Thyroid gland (tissue), 4 donors: ENCODE measurements at regions not wholly inside any gene's neighbourhood (a gene's known extent, or its start where the extent isn't known, plus 50 kb on each side); places are given as distances from the start of the nearest gene placed in this dataset.
"Not testable (repeated sequence)": the region's sequence is repeated elsewhere in the genome, so short reads cannot be mapped to it uniquely, and the experiment has no call there.

ENCODE experiments used
- DNase-seq, 2 donors: peaks; one replicate each; pipeline ENCODE4 v3.0.0-alpha.2; 2019
- H3K27ac ChIP-seq, 3 donors: fragments of 200-600 bp; sonication (generic); 1 replicate in 2 of 3; 2 replicates in 1 of 3; pipeline ENCODE4 v1.5.1; 2016 to 2019; ENCODE audit warnings: mild to moderate bottlenecking in 1 of 3, moderate library complexity in 1 of 3
- H3K27me3 ChIP-seq: fragments of 200-600 bp; sonication (generic); one replicate; pipeline ENCODE4 v1.5.1; 2019
- H3K36me3 ChIP-seq, 2 donors: fragments of 200-600 bp; sonication (generic); one replicate each; pipeline ENCODE4 v1.5.1; 2016 to 2019
- H3K4me1 ChIP-seq, 2 donors: fragments of 200-600 bp; sonication (generic); one replicate each; pipeline ENCODE4 v1.5.1; 2017 to 2019
- H3K4me3 ChIP-seq, 3 donors: fragments of 200-600 bp; sonication (generic); replicated peaks in 1 of 3; 1 replicate in 2 of 3; 2 replicates in 1 of 3; pipeline ENCODE4 v1.5.1; 2016; ENCODE audit warnings: mild to moderate bottlenecking in 1 of 3
- H3K9me3 ChIP-seq: fragments of 200-600 bp; sonication (generic); one replicate; pipeline ENCODE4 v1.5.1; 2017
- POLR2A ChIP-seq, 2 donors: fragments of 450-650 bp; IDR thresholded peaks; one replicate each; pipeline ENCODE4 v1.6.1; 2017; ENCODE audit warnings: antibody characterized with exemption in 2 of 2, mild to moderate bottlenecking in 2 of 2, moderate library complexity in 1 of 2
- WGBS, 2 donors: methylation state at CpG; one replicate each; pipeline ENCODE4 v1.1.5; 2017; 5-methylcytosine and 5-hydroxymethylcytosine counted together
- intact Hi-C: fragments of 100-400 bp; cut with DNase I; formaldehyde crosslinking; loops from one replicate; pipeline ENCODE4 v1.15.1; 2023
- TF ChIP-seq, protein P1 (sequence below), 6 experiments: fragments of 200-600 bp in 3 of 6; fragments of 450-650 bp in 3 of 6; sonication (generic) in 3 of 6; IDR thresholded peaks; one replicate each; pipeline ENCODE4 v1.5.1; 2016 to 2019; ENCODE audit warnings: antibody characterized with exemption in 6 of 6, mild to moderate bottlenecking in 2 of 6, inconsistent platforms in 1 of 6, moderate library complexity in 1 of 6

DNA sequence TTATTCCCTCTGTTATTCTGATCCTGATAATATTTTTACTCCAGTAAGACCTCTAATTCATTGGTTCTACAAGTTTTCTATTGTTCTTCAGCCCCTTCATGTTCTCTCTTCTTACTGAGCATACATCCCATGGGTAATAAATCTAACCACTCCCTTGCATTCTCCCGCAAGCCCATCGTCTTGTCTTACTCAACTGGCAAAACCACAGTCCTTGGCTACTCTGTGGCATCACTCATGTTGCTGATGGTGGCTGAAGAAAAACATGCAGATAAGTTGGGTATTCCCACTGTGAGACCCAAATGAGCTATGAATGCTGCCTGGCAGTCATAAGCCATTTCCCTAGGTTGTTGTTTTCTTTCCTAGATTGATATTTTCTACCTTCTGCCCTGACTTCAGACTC, 402.2 kb upstream of the AADAT start:
- no peak for DNase-seq
- Histone ChIP-seq H3K27me3 (no peaks in the 10 kb centered on the region), H3K4me1 (no peaks in the 10 kb centered on the region), H3K9me3 (no peaks in the 10 kb centered on the region), H3K4me3 (no peak overlapping the region), H3K36me3 (no peaks in the 10 kb centered on the region), H3K27ac (no peak overlapping the region)
- no peak for TF ChIP-seq POLR2A (IDR thresholded peaks at IDR 0.05)
- TF ChIP-seq, protein P1, sequence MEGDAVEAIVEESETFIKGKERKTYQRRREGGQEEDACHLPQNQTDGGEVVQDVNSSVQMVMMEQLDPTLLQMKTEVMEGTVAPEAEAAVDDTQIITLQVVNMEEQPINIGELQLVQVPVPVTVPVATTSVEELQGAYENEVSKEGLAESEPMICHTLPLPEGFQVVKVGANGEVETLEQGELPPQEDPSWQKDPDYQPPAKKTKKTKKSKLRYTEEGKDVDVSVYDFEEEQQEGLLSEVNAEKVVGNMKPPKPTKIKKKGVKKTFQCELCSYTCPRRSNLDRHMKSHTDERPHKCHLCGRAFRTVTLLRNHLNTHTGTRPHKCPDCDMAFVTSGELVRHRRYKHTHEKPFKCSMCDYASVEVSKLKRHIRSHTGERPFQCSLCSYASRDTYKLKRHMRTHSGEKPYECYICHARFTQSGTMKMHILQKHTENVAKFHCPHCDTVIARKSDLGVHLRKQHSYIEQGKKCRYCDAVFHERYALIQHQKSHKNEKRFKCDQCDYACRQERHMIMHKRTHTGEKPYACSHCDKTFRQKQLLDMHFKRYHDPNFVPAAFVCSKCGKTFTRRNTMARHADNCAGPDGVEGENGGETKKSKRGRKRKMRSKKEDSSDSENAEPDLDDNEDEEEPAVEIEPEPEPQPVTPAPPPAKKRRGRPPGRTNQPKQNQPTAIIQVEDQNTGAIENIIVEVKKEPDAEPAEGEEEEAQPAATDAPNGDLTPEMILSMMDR (IDR thresholded peaks at IDR 0.05) = no peak
- intact Hi-C loops = no loop called here
- WGBS, 2 donors = 47 to 50% methylated on average over 2 of the region's 2 CpGs

DNA sequence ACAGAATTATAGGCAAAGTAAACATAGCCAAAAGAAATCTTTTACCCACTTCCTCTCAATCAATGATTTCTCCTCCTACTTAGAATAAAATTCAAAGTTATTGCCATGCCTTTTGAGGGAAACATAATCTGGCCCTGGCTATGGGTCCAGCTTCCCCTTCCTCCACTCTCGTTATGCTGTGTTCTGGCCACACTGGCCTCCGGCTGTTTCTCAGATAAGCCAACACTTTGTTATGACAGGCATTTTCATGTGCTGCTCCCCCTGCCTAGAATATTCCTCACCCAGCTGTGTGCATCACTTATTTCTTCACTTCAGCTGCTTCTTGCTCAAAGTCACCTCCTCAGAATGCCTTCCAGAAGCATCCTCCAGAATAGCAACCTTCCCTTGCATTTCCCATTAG, 386.6 kb upstream of the AADAT start:
- DNase-seq = no peak
- Histone ChIP-seq H3K4me3 (no peak overlapping the region), H3K27ac (no peak overlapping the region), H3K27me3 (no peaks in the 10 kb centered on the region), H3K9me3 (no peaks in the 10 kb centered on the region), H3K36me3 (no peaks in the 10 kb centered on the region), H3K4me1 (no peaks in the 10 kb centered on the region)
- TF ChIP-seq POLR2A (IDR thresholded peaks at IDR 0.05) = no peak
- TF ChIP-seq, protein P1 (IDR thresholded peaks at IDR 0.05) = no peak
- WGBS, 2 donors = 53 to 59% methylated on average over 2 of the region's 2 CpGs
- intact Hi-C loops = no loop called here

DNA sequence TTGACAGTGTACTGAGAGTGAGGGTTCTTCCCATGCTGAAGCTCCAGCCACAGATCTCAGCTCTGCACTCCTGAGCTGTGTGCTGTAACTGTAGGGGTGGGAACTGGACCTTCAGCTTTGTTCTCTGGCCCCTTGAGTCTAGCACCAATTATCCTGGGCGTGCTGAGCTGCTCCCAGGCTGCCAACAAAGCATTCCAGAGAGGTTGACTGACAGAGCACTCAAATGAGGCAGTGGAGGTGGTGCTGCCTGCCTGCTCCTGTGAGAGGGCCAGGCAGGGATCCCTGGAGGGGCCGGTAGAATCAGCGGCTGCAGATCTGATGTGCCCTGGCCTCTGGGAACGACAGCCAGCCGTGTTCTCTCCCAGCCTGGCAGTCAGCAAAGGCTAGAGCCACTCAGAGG, 375.7 kb upstream of the AADAT start:
- intact Hi-C loops = no loop called here
- TF ChIP-seq, protein P1 (IDR thresholded peaks at IDR 0.05) = no peak
- no peak for TF ChIP-seq POLR2A (IDR thresholded peaks at IDR 0.05)
- Histone ChIP-seq H3K4me1 (no peaks in the 10 kb centered on the region), H3K27me3 (no peaks in the 10 kb centered on the region), H3K9me3 (no peaks in the 10 kb centered on the region), H3K4me3 (no peak overlapping the region), H3K27ac (no peak overlapping the region), H3K36me3 (no peaks in the 10 kb centered on the region)
- DNase-seq = no peak
- WGBS, 2 donors = 24 to 45% methylated on average over 4 of the region's 5 CpGs

DNA sequence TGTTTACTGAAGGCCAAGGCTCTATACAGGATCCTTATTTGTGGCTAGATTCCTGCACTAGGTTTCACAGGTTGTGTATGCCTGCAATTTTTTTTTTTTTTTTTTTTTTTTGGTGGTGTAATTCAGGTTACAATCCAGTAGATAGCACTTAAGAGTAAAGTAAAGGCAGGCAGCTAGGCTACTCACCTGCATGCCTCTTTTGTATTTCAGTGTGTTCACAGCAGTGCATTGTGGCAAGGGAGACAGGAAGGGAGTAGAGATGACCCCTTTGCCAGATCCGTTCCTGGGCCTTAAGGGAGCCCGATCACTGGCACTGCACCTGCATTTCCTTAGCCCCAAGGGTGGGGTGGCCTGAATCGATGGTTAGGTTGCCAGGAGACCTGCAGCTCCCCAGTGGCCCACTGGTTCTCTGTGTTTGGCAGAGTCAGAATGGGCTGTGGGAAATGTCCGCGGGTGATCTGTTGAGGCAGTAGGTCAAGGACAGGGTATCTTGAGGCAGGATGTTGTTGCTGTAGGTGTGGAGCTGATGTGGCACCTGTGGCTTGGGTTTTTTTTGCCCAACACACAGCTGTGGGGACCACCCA, 374.9 kb upstream of the AADAT start:
- no peak for DNase-seq
- intact Hi-C loops = no loop called here
- 88 to 96% methylated on average over 5 of the region's 5 CpGs for WGBS, 2 donors
- Histone ChIP-seq H3K27me3 (no peaks in the 10 kb centered on the region), H3K36me3 (no peaks in the 10 kb centered on the region), H3K27ac (no peak overlapping the region), H3K4me1 (no peaks in the 10 kb centered on the region), H3K9me3 (no peaks in the 10 kb centered on the region), H3K4me3 (no peak overlapping the region)
- no peak for TF ChIP-seq POLR2A (IDR thresholded peaks at IDR 0.05)

DNA sequence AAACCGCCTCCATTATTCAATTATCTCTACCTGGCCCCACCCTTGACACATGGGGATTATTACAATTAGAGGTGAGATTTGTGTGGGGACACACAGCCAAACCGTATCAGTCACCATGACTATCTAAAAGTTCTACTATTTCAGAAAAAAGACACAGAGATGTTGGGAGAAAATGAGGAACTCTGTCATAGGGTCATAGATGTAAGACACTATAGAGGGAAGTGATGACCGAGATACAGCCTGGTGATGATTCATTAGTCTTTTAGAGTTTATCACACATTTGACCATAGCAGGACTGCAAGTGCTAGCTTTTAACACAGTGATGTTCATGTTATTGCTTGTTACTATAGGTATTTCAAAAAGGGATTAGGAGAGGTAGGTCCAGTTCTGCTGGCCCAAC, 357.0 kb upstream of the AADAT start:
- DNase-seq = no peak
- Histone ChIP-seq H3K27ac (no peak overlapping the region), H3K36me3 (no peaks in the 10 kb centered on the region), H3K9me3 (no peaks in the 10 kb centered on the region), H3K27me3 (no peaks in the 10 kb centered on the region), H3K4me1 (no peaks in the 10 kb centered on the region), H3K4me3 (no peak overlapping the region)
- intact Hi-C loops = no loop called here
- WGBS, 2 donors = 85 to 93% methylated on average over 3 of the region's 3 CpGs
- TF ChIP-seq, protein P1 (IDR thresholded peaks at IDR 0.05) = no peak
- no peak for TF ChIP-seq POLR2A (IDR thresholded peaks at IDR 0.05)

DNA sequence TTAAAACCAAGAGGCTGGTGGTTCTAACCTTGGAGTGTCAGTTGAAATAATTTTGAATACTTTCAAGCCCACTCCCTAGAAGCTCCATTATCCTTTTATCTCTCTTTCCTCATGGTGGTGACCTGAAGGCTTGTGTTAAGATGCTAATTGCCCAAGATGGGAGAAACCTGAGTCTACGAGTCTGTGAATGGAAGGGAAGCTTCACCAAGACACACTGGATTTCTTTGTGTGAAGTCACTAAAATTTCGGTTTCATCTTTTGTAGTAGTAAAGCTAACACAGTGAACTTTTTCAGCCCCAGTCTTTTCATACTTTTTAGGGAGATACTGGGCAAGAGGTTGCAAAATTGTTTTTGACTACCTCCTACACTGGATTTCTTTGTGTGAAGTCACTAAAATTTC, 351.4 kb upstream of the AADAT start:
- DNase-seq, intact Hi-C loops, H3K4me3 ChIP-seq, H3K27me3 ChIP-seq, H3K4me1 ChIP-seq, H3K9me3 ChIP-seq, H3K36me3 ChIP-seq, H3K27ac ChIP-seq: not testable (repeated sequence)
- 62 to 70% methylated on average over 2 of the region's 2 CpGs for whole genome bisulfite sequencing, 2 donors
